A673 (cell line): ENCODE measurements at regions not wholly inside any gene's neighbourhood (a gene's known extent, or its start where the extent isn't known, plus 50 kb on each side); places are given as distances from the start of the nearest gene placed in this dataset.

ENCODE experiments used
- BruUV-seq: library from RNA; stranded (reverse); fragments of 400-500 nt; replicated peaks from 2 replicates; lab custom pipeline; 2021; lab: Mats Ljungman, UMichigan
- CTCF ChIA-PET: fragments of 300-600 bp; sonication (Branson Sonifier 250); formaldehyde crosslinking; loops from one replicate; lab custom pipeline; 2022; ENCODE audit warnings: antibody characterized with exemption; lab: Charles Lee
- POLR2A ChIA-PET: fragments of 300-600 bp; sonication (Branson Sonifier 250); formaldehyde crosslinking; loops from one replicate; lab custom pipeline; 2022; ENCODE audit warnings: antibody characterized with exemption; ENCODE audit not compliant: low non-redundant PET; lab: Charles Lee
- DNase-seq: peaks from one replicate; pipeline ENCODE4 v3.0.0-alpha.2; 2015; ENCODE audit warnings: low spot score
- H3K27ac ChIP-seq: fragments of 200-600 bp; sonication (generic); 2 replicates; pipeline ENCODE4 v1.5.1; 2016; ENCODE audit warnings: mixed run types, low read depth, mild to moderate bottlenecking, mixed read lengths, antibody characterized with exemption, low read length; ENCODE audit not compliant: poor library complexity, severe bottlenecking
- H3K27me3 ChIP-seq: fragments of 200-600 bp; sonication (generic); replicated peaks from 2 replicates; pipeline ENCODE4 v1.6.1; 2017; ENCODE audit warnings: mixed run types, low read depth, mild to moderate bottlenecking, mixed read lengths, antibody characterized with exemption, low read length; ENCODE audit not compliant: insufficient read depth, poor library complexity
- H3K36me3 ChIP-seq: fragments of 200-600 bp; sonication (generic); 2 replicates; pipeline ENCODE4 v1.6.1; 2016; ENCODE audit warnings: mixed run types, mild to moderate bottlenecking, mixed read lengths, antibody characterized with exemption, low read length; ENCODE audit not compliant: insufficient read depth, poor library complexity, severe bottlenecking
- H3K4me1 ChIP-seq: fragments of 200-600 bp; sonication (generic); 2 replicates; pipeline ENCODE4 v1.6.1; 2017; ENCODE audit warnings: mixed run types, mild to moderate bottlenecking, mixed read lengths, antibody characterized with exemption, low read length; ENCODE audit not compliant: insufficient read depth, poor library complexity, severe bottlenecking
- H3K4me3 ChIP-seq: fragments of 200-600 bp; sonication (generic); 2 replicates; pipeline ENCODE4 v1.5.1; 2016; ENCODE audit warnings: low read depth, mixed run types, mild to moderate bottlenecking, mixed read lengths, low read length; ENCODE audit not compliant: poor library complexity, severe bottlenecking
- H3K9me3 ChIP-seq: fragments of 200-600 bp; sonication (generic); 2 replicates; pipeline ENCODE4 v1.6.1; 2016; ENCODE audit warnings: mixed run types, low read depth, mild to moderate bottlenecking, mixed read lengths, antibody characterized with exemption, low read length; ENCODE audit not compliant: poor library complexity, severe bottlenecking
- EZH2 ChIP-seq: fragments of 200-600 bp; sonication (generic); IDR thresholded peaks from 2 replicates; pipeline ENCODE4 v1.6.1; 2017; ENCODE audit warnings: borderline replicate concordance, low read depth, mild to moderate bottlenecking, mixed read lengths, antibody characterized with exemption, low read length; ENCODE audit not compliant: poor library complexity, severe bottlenecking
- intact Hi-C: fragments of 100-400 bp; cut with micrococcal nuclease; formaldehyde crosslinking; loops from one replicate; pipeline ENCODE4 v1.10.0; 2022; ENCODE audit not compliant: unreplicated experiment
- TF ChIP-seq, protein P1 (sequence below): fragments of 300-800, 200-600 bp; sonication (generic); conservative IDR thresholded peaks from 2 replicates; pipeline ENCODE4 v1.5.1; 2017; ENCODE audit warnings: low read depth, mild to moderate bottlenecking, antibody characterized with exemption, low read length, moderate library complexity, mixed read lengths

DNA sequence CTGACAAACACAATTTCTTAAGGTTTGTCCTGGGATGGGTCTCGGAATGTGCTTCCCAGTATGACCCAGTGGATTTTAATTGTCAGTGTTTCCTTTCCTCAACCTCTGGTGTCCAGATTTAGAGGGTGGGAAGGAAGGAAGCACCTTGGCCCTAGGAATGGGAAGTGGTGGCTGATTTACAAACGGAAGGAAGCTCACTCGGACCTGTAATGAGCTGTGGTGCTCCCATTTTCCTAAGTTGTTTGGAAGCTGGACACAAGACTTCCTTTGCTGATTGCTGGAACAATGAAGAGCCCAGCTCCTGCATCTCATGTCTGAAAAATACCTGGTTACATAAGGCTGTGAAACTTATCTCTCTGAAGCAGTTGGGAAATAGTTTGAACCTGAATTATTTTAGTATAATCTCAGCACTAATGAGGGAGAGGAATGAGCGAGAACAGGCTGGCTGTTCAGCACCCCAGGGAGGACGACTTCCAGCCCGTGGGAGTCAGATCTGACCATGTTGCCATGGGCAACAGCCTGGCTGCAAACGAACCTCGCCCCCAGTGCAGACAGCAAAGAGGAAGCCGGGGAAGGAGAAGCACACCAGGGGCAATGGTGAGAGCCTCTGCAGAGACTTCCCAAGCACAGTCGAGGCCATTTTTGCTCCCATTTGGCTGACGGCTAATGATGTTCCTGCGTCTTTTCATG, 74.4 kb upstream of the ASB18 start:
- ChIA-PET CTCF (no interaction called here), POLR2A (no interaction called here)
- intact Hi-C loops = no loop called here

GRCh38 chr2:236340251-236340650, 76.0 kb upstream of the ASB18 start:
- intact Hi-C loops = no loop called here
- Histone ChIP-seq H3K27me3 (peaks cover 10% of the 10 kb centered on the region), H3K4me1 (no peaks in the 10 kb centered on the region), H3K9me3 (no peaks in the 10 kb centered on the region), H3K4me3 (no peak overlapping the region), H3K36me3 (no peaks in the 10 kb centered on the region), H3K27ac (no peak overlapping the region)
- no peak for DNase-seq
- ChIA-PET POLR2A (no interaction called here), CTCF (no interaction called here)
- no peak for TF ChIP-seq EZH2
- TF ChIP-seq, protein P1, sequence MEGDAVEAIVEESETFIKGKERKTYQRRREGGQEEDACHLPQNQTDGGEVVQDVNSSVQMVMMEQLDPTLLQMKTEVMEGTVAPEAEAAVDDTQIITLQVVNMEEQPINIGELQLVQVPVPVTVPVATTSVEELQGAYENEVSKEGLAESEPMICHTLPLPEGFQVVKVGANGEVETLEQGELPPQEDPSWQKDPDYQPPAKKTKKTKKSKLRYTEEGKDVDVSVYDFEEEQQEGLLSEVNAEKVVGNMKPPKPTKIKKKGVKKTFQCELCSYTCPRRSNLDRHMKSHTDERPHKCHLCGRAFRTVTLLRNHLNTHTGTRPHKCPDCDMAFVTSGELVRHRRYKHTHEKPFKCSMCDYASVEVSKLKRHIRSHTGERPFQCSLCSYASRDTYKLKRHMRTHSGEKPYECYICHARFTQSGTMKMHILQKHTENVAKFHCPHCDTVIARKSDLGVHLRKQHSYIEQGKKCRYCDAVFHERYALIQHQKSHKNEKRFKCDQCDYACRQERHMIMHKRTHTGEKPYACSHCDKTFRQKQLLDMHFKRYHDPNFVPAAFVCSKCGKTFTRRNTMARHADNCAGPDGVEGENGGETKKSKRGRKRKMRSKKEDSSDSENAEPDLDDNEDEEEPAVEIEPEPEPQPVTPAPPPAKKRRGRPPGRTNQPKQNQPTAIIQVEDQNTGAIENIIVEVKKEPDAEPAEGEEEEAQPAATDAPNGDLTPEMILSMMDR = no peak
- BruUV-seq = no TSS peak

More for the DNA sequence above, 74.4 kb upstream of the ASB18 start:
- Histone ChIP-seq H3K27me3 (peaks cover 21% of the 10 kb centered on the region), H3K4me3 (no peak overlapping the region), H3K27ac (no peak overlapping the region), H3K4me1 (no peaks in the 10 kb centered on the region), H3K9me3 (no peaks in the 10 kb centered on the region), H3K36me3 (no peaks in the 10 kb centered on the region)
- no peak for DNase-seq
- no peak for TF ChIP-seq EZH2
- TF ChIP-seq, protein P1 = no peak
- BruUV-seq = no TSS peak

- BruUV-seq = no TSS peak
- CTCF ChIA-PET = no interaction called here
Measured at GRCh38 chr2:236341067-236341466, 76.9 kb upstream of the ASB18 start.

More at GRCh38 chr2:236341067-236341466, 76.9 kb upstream of the ASB18 start:
- POLR2A ChIA-PET = no interaction called here
- DNase-seq = no peak
- TF ChIP-seq EZH2 = no peak
- TF ChIP-seq, protein P1 = no peak
- Histone ChIP-seq H3K27ac (no peak overlapping the region), H3K9me3 (no peaks in the 10 kb centered on the region), H3K36me3 (no peaks in the 10 kb centered on the region), H3K4me1 (no peaks in the 10 kb centered on the region), H3K27me3 (peaks cover 14% of the 10 kb centered on the region), H3K4me3 (no peak overlapping the region)
- intact Hi-C loops = no loop called here
